ENCODE measurements at regions not wholly inside any gene's neighbourhood (a gene's known extent, or its start where the extent isn't known, plus 50 kb on each side); places are given as distances from the start of the nearest gene placed in this dataset.

DNA sequence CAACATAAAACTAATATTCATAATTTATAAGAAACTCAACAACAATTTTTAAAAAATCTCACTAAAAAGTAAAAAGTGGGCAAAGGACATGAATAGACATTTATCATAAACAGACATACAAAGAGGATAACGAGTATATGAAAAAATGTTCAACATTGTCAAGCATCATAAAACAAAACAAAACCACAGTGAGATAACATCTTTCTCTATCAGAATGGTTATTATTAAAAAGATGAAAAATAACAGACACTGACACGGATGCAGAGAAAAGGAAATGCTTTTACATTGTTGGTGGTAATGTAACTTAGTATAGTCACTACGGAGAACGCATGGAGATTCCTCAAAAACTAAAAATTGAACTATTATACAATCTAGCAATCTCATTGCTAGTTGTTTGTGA is 813.0 kb downstream of the LUZP2 start:
- Histone ChIP-seq H3K9ac (ENCODE audit: control insufficient read depth, extremely low read depth, insufficient read depth, low read length) (no peak overlapping the region), H3K36me3 (ENCODE audit: control insufficient read depth in 2 of 2, extremely low read depth in 1 of 2, insufficient read depth in 2 of 2, low read length in 2 of 2) (no peaks in the 10 kb centered on the region), H4K20me1 (ENCODE audit: control insufficient read depth, extremely low read depth, insufficient read depth, low read length) (no peaks in the 10 kb centered on the region), H3K27me3 (ENCODE audit: control insufficient read depth, extremely low read depth, insufficient read depth, low read length) (no peaks in the 10 kb centered on the region), H3K4me1 (ENCODE audit: control insufficient read depth, extremely low read depth, insufficient read depth, low read length) (no peaks in the 10 kb centered on the region), H3K4me2 (ENCODE audit: control insufficient read depth, extremely low read depth, insufficient read depth, low read depth, low read length) (no peak overlapping the region), H3K79me2 (ENCODE audit: control insufficient read depth, insufficient read depth, low read length) (no peaks in the 10 kb centered on the region), H3K4me3 (ENCODE audit: control insufficient read depth in 2 of 3, extremely low read depth in 1 of 3, insufficient read depth in 2 of 3, low read depth in 1 of 3, low read length in 3 of 3) (no peak overlapping the region), H3K27ac (ENCODE audit: control insufficient read depth, insufficient read depth, low read length) (no peak overlapping the region), H2AFZ (ENCODE audit: control insufficient read depth, low read length) (no peak overlapping the region), H3K9me3 (ENCODE audit: control insufficient read depth, low read depth, low read length) (no peaks in the 10 kb centered on the region), H3K9me1 (ENCODE audit: control insufficient read depth, extremely low read depth, insufficient read depth, low read length) (no peaks in the 10 kb centered on the region)
- DNase-seq (ENCODE audit: low read depth, low spot score) (no peak), FAIRE-seq (no peak)
- dilution Hi-C loops (cut with MboI; ENCODE audit: extremely low pct_ligation_motif_present, low sequenced_read_pairs) = no loop called here
- TF ChIP-seq, protein P1, sequence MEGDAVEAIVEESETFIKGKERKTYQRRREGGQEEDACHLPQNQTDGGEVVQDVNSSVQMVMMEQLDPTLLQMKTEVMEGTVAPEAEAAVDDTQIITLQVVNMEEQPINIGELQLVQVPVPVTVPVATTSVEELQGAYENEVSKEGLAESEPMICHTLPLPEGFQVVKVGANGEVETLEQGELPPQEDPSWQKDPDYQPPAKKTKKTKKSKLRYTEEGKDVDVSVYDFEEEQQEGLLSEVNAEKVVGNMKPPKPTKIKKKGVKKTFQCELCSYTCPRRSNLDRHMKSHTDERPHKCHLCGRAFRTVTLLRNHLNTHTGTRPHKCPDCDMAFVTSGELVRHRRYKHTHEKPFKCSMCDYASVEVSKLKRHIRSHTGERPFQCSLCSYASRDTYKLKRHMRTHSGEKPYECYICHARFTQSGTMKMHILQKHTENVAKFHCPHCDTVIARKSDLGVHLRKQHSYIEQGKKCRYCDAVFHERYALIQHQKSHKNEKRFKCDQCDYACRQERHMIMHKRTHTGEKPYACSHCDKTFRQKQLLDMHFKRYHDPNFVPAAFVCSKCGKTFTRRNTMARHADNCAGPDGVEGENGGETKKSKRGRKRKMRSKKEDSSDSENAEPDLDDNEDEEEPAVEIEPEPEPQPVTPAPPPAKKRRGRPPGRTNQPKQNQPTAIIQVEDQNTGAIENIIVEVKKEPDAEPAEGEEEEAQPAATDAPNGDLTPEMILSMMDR (optimal IDR thresholded peaks at IDR 0.05 in 1 of 3, IDR thresholded peaks at IDR 0.05 in 1 of 3, conservative IDR thresholded peaks at IDR 0.05 in 1 of 3; ENCODE audit: extremely low read depth in 1 of 3, insufficient read depth in 2 of 3, low read length in 3 of 3) = no peak
- TF ChIP-seq EZH2 (IDR thresholded peaks at IDR 0.05; ENCODE audit: low read length) = no peak

GRCh38 chr11:25317216-25317615 is 820.4 kb downstream of the LUZP2 start:
- Histone ChIP-seq H3K4me3 (ENCODE audit: control insufficient read depth in 2 of 3, extremely low read depth in 1 of 3, insufficient read depth in 2 of 3, low read depth in 1 of 3, low read length in 3 of 3) (no peak overlapping the region), H3K9ac (ENCODE audit: control insufficient read depth, extremely low read depth, insufficient read depth, low read length) (no peak overlapping the region), H3K27ac (ENCODE audit: control insufficient read depth, insufficient read depth, low read length) (no peak overlapping the region), H2AFZ (ENCODE audit: control insufficient read depth, low read length) (no peak overlapping the region), H3K4me1 (ENCODE audit: control insufficient read depth, extremely low read depth, insufficient read depth, low read length) (no peaks in the 10 kb centered on the region), H3K4me2 (ENCODE audit: control insufficient read depth, extremely low read depth, insufficient read depth, low read depth, low read length) (no peak overlapping the region), H3K36me3 (ENCODE audit: control insufficient read depth in 2 of 2, extremely low read depth in 1 of 2, insufficient read depth in 2 of 2, low read length in 2 of 2) (no peaks in the 10 kb centered on the region), H3K79me2 (ENCODE audit: control insufficient read depth, insufficient read depth, low read length) (no peaks in the 10 kb centered on the region), H3K27me3 (ENCODE audit: control insufficient read depth, extremely low read depth, insufficient read depth, low read length) (no peaks in the 10 kb centered on the region), H3K9me3 (ENCODE audit: control insufficient read depth, low read depth, low read length) (no peaks in the 10 kb centered on the region), H3K9me1 (ENCODE audit: control insufficient read depth, extremely low read depth, insufficient read depth, low read length) (no peaks in the 10 kb centered on the region), H4K20me1 (ENCODE audit: control insufficient read depth, extremely low read depth, insufficient read depth, low read length) (no peaks in the 10 kb centered on the region)
- dilution Hi-C loops (cut with MboI; ENCODE audit: extremely low pct_ligation_motif_present, low sequenced_read_pairs) = no loop called here
- FAIRE-seq (no peak), DNase-seq (ENCODE audit: low read depth, low spot score) (peak; percentile 1)
- TF ChIP-seq, protein P1 (optimal IDR thresholded peaks at IDR 0.05 in 1 of 3, IDR thresholded peaks at IDR 0.05 in 1 of 3, conservative IDR thresholded peaks at IDR 0.05 in 1 of 3; ENCODE audit: extremely low read depth in 1 of 3, insufficient read depth in 2 of 3, low read length in 3 of 3) = no peak
- TF ChIP-seq EZH2 (IDR thresholded peaks at IDR 0.05; ENCODE audit: low read length) = no peak

Measured in keratinocyte (primary cell).